BJ (cell line): ENCODE measurements at regions not wholly inside any gene's neighbourhood (a gene's known extent, or its start where the extent isn't known, plus 50 kb on each side); places are given as distances from the start of the nearest gene placed in this dataset.
"Not testable (repeated sequence)": the region's sequence is repeated elsewhere in the genome, so short reads cannot be mapped to it uniquely, and the experiment has no call there.

Experiments
- CTCF ChIA-PET: fragments of 350-600 bp; formaldehyde crosslinking; extraction: SDS; loops from one replicate; lab custom pipeline; 2021; ENCODE audit warnings: antibody characterized with exemption, inconsistent platforms; lab: Yijun Ruan, JAX
- POLR2A ChIA-PET: fragments of 300-600 bp; sonication (Branson Sonifier 250); formaldehyde crosslinking; extraction: SDS; loops from one replicate; lab custom pipeline; 2021; ENCODE audit warnings: antibody characterized with exemption; lab: Charles Lee
- DNase-seq: peaks from one replicate; pipeline ENCODE4 v3.0.0-alpha.2; 2011; ENCODE audit warnings: low read depth
- H3K27me3 ChIP-seq: 2 replicates; pipeline ENCODE4 v1.6.0; 2011; ENCODE audit warnings: low read length; ENCODE audit not compliant: control insufficient read depth, insufficient read depth
- H3K36me3 ChIP-seq: 2 replicates; pipeline ENCODE4 v1.5.1; 2011; ENCODE audit warnings: low read length; ENCODE audit not compliant: control insufficient read depth, insufficient read depth
- H3K4me3 ChIP-seq: 2 replicates; pipeline ENCODE4 v1.5.1; 2011; ENCODE audit warnings: low read depth, mild to moderate bottlenecking, control low read depth, low read length
- TF ChIP-seq, protein P1 (sequence below): IDR thresholded peaks from 2 replicates; pipeline ENCODE4 v1.5.1; 2011; ENCODE audit warnings: low read depth, mild to moderate bottlenecking, control low read depth, inconsistent platforms, low read length, moderate library complexity; ENCODE audit not compliant: insufficient read depth

DNA sequence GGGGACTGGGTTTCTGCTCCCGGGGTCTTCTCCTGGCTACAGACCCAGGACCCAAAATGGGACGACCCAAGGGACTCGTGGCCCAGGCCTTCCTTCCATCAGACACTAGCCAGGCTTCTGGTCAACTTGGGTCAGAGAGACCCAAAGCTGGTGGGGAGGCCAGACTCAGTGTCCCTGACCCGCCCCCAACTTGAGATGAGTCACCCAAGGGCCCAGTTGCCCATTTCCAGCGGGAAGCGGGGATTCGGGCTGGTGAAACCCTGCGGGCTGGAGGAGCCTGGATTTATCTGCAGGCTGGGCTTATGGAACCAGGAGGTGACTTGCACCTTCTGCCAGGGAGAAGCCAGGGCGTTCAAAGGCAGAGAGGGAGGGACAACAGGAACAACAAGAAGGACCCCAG, 81.5 kb downstream of the RFLNA start:
- TF ChIP-seq, protein P1, sequence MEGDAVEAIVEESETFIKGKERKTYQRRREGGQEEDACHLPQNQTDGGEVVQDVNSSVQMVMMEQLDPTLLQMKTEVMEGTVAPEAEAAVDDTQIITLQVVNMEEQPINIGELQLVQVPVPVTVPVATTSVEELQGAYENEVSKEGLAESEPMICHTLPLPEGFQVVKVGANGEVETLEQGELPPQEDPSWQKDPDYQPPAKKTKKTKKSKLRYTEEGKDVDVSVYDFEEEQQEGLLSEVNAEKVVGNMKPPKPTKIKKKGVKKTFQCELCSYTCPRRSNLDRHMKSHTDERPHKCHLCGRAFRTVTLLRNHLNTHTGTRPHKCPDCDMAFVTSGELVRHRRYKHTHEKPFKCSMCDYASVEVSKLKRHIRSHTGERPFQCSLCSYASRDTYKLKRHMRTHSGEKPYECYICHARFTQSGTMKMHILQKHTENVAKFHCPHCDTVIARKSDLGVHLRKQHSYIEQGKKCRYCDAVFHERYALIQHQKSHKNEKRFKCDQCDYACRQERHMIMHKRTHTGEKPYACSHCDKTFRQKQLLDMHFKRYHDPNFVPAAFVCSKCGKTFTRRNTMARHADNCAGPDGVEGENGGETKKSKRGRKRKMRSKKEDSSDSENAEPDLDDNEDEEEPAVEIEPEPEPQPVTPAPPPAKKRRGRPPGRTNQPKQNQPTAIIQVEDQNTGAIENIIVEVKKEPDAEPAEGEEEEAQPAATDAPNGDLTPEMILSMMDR: no peak
- no peak for DNase-seq
- ChIA-PET CTCF (no interaction called here), POLR2A (no interaction called here)
- Histone ChIP-seq H3K4me3 (no peak overlapping the region), H3K36me3 (peaks cover 49% of the 10 kb centered on the region), H3K27me3 (no peaks in the 10 kb centered on the region)

DNA sequence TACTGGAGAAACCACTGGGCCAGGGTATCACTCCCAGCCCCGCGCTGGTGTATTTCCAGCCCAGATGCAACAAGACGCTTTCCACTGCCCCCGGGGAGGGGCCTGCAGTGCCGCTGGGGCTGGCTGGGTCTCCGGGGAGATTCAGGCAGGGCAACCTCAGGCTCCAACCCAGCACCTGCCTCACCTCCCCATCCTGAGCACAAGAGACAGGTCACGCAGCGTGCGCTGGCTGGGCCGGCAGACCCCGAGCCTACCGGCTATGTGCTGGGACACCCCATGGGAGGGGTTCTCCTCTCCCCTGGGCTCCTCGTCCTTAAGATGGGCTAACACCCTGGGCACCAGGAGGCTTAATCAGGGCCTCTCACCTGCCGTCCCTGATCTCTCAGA, 80.9 kb downstream of the RFLNA start:
- H3K36me3 ChIP-seq: peaks cover 55% of the 10 kb centered on the region
- no peaks in the 10 kb centered on the region for H3K27me3 ChIP-seq
- POLR2A ChIA-PET: no interaction called here
- no peak overlapping the region for H3K4me3 ChIP-seq
- DNase-seq: no peak
- TF ChIP-seq, protein P1: no peak
- CTCF ChIA-PET: no interaction called here

- Histone ChIP-seq H3K36me3 (peaks cover 57% of the 10 kb centered on the region), H3K4me3 (no peak overlapping the region), H3K27me3 (no peaks in the 10 kb centered on the region)
- POLR2A ChIA-PET: no interaction called here
- no peak for DNase-seq
- TF ChIP-seq, protein P1: no peak
- CTCF ChIA-PET: no interaction called here
Observed at GRCh38 chr12:124375141-124375788, 80.4 kb downstream of the RFLNA start.

GRCh38 chr12:124374567-124374966, 79.7 kb downstream of the RFLNA start:
- TF ChIP-seq, protein P1: no peak
- CTCF ChIA-PET: no interaction called here
- POLR2A ChIA-PET: no interaction called here
- Histone ChIP-seq H3K4me3 (no peak overlapping the region), H3K27me3 (no peaks in the 10 kb centered on the region), H3K36me3 (peaks cover 57% of the 10 kb centered on the region)
- DNase-seq: no peak

DNA sequence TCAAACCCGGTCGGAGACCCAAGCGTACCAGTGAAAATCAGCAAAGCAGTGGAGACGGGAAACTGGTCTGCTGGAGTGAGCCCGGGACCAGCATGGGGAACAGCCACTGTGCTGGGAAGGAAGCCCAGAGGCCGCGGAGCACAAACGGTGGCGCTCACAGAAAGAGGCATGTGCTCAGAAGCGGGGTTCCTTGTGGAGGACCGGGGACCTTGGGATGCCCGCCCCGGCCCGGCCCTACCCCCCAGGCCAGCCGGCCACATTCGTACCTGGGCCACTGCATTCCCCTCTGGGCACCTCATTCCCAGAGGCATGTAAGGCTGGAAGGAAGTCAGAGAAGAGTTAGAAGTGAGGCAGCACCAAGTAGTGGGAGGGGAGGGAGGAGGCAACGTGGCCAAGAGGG, 79.3 kb downstream of the RFLNA start:
- DNase-seq: no peak
- Histone ChIP-seq H3K4me3 (no peak overlapping the region), H3K27me3 (no peaks in the 10 kb centered on the region), H3K36me3 (peaks cover 54% of the 10 kb centered on the region)
- TF ChIP-seq, protein P1: no peak
- ChIA-PET CTCF (no interaction called here), POLR2A (no interaction called here)

DNA sequence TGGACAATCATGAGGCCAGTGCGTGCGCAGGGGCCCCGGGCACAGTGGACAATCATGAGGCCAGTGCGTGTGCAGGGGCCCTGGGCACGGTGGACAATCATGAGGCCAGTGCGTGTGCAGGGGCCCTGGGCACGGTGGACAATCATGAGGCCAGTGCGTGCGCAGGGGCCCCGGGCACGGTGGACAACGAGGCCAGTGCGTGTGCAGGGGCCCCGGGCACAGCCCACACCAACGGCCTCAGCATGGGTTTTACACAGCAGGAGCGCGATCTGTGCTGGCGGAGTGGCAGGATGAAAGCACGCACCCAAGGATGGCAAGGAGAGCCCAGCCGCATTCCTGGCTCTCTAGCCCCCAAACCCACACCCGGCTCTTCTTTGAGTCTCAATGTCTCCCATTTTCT, 78.8 kb downstream of the RFLNA start:
- peaks cover 53% of the 10 kb centered on the region for H3K36me3 ChIP-seq
- POLR2A ChIA-PET, H3K4me3 ChIP-seq, H3K27me3 ChIP-seq, CTCF ChIA-PET, DNase-seq: not testable (repeated sequence)
